Activated CD4-positive, alpha-beta T cell treated with anti-CD3 and anti-CD28 coated beads for 48 hours (primary cell): ENCODE measurements at regions not wholly inside any gene's neighbourhood (a gene's known extent, or its start where the extent isn't known, plus 50 kb on each side); places are given as distances from the start of the nearest gene placed in this dataset.

Experiments
- DNase-seq: peaks from one replicate; pipeline ENCODE4 v3.0.0-alpha.2; 2020

GRCh38 chr19:28829762-28830161, 383.2 kb downstream of the UQCRFS1 start:
- no peak for DNase-seq

- DNase-seq, result no peak
Observed at GRCh38 chr19:28829359-28829758, 383.6 kb downstream of the UQCRFS1 start.

- DNase-seq, result no peak
Observed at GRCh38 chr19:28828276-28828870, 384.6 kb downstream of the UQCRFS1 start.

- DNase-seq, result no peak
Observed at GRCh38 chr19:28827382-28827781, 385.6 kb downstream of the UQCRFS1 start.

GRCh38 chr19:28823338-28823961, 389.5 kb downstream of the UQCRFS1 start:
- no peak for DNase-seq

GRCh38 chr19:28820289-28820688, 392.7 kb downstream of the UQCRFS1 start:
- no peak for DNase-seq

- no peak for DNase-seq
Observed at GRCh38 chr19:28815257-28815656, 397.7 kb downstream of the UQCRFS1 start.

GRCh38 chr19:28794301-28794700, 418.6 kb downstream of the UQCRFS1 start:
- no peak for DNase-seq

GRCh38 chr19:28793391-28794168, 419.4 kb downstream of the UQCRFS1 start:
- no peak for DNase-seq

GRCh38 chr19:28785971-28786370, 427.0 kb downstream of the UQCRFS1 start:
- no peak for DNase-seq

GRCh38 chr19:28764066-28764465, 448.9 kb downstream of the UQCRFS1 start:
- DNase-seq, result no peak

GRCh38 chr19:28746478-28746877, 466.5 kb downstream of the UQCRFS1 start:
- DNase-seq, result no peak

- no peak for DNase-seq
Observed at GRCh38 chr19:28744943-28745342, 468.0 kb downstream of the UQCRFS1 start.

- DNase-seq, result no peak
Observed at GRCh38 chr19:28744014-28744413, 468.9 kb downstream of the UQCRFS1 start.

- no peak for DNase-seq
Observed at GRCh38 chr19:28737021-28737895, 475.7 kb downstream of the UQCRFS1 start.

GRCh38 chr19:28736528-28736927, 476.4 kb downstream of the UQCRFS1 start:
- no peak for DNase-seq

- DNase-seq, result no peak
Observed at GRCh38 chr19:28731577-28731976, 481.4 kb downstream of the UQCRFS1 start.

GRCh38 chr19:28730791-28731512, 482.0 kb downstream of the UQCRFS1 start:
- no peak for DNase-seq

- no peak for DNase-seq
Observed at GRCh38 chr19:28727480-28728159, 485.3 kb downstream of the UQCRFS1 start.

GRCh38 chr19:28726533-28727479, 486.1 kb downstream of the UQCRFS1 start:
- no peak for DNase-seq

GRCh38 chr19:28718909-28719308, 494.0 kb downstream of the UQCRFS1 start:
- DNase-seq, result no peak
